Left renal cortex interstitium (tissue), 4 donors: ENCODE measurements at regions not wholly inside any gene's neighbourhood (a gene's known extent, or its start where the extent isn't known, plus 50 kb on each side); places are given as distances from the start of the nearest gene placed in this dataset.

Source experiments
- DNase-seq, 4 donors: peaks; one replicate each; pipeline ENCODE4 v3.0.0-alpha.2; 2013; ENCODE audit warnings: low read depth in 4 of 4, low spot score in 2 of 4, missing footprints in 1 of 4

DNA sequence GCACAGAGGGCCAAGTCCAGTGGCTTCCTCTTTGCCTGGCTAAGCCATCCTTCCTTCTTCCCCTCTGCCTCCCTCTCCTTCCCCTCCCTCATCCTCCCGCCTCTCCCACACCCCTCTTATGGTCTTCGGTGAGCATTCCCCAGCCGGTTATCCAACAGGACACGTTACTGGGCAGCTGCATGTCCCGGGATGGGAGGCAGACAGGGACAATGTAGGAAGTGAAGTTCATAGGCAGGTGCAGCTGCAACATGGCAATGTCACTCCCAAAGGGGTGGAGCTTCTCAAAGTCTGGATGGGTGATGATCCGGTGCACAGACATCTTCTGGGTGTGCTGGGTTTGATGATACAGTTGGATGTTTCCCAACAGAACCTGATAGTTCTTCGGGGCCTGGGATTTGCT lies 71.4 kb upstream of the SPTLC1 start:
- DNase-seq, result no peak

DNA sequence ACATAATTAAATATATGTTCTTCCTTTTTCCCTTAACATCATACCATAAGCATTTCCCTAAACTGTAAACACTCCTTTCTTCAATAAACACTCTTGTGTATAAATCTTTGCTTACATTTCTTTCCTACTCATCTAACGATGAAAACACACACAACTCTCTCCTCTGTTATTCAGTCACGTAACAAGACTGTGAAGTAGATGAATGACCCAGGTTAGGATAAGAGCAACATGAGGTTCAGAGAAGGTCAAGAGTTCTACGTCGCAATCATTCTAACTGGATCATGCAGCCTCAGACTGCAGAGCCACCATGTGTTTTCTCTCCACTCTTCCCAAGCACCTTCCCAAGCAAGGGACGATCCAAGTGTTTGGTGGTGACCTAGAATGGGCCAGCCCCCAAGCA lies 70.5 kb upstream of the SPTLC1 start:
- no peak for DNase-seq

DNA sequence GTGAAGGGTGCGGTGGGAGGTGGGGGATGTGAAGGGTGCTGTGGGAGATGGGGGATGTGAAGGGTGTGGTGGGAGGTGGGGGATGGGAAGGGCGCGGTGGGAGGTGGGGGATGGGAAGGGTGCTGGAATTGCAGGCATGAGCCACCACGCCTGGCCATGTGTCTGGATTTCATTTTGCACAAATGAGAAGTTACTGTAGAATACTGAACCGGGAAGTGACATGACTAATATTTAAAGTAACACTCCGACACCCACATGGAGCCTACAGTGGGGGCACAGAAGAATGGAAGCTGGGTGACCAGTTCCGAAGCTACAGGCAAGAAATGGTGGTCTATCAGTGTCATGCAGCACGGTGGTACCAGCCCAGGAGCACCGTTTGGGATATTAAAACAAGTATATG lies 69.9 kb upstream of the SPTLC1 start:
- no peak for DNase-seq

DNA sequence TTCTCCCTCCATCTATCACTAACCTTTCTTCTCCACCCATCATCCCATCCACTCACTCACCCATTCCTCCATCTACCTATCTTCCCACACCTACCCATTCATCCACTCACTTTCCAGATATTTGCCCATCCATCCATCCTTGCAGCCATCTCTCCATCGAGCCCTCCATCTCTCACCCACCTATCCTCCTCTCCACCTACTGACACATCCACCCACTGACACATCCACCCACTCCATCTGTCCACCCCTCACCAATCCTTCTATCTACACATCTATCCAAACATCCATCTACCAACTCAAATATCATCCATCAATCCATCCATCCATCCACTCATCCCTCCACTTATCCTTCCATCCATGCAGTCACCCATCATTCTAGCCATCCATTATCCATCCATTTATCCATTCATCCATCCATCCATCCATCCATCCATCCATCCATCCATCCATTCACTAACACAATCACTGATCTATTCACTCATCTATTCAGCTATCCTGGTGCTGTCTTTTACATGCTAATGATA lies 68.9 kb upstream of the SPTLC1 start:
- no peak for DNase-seq

DNA sequence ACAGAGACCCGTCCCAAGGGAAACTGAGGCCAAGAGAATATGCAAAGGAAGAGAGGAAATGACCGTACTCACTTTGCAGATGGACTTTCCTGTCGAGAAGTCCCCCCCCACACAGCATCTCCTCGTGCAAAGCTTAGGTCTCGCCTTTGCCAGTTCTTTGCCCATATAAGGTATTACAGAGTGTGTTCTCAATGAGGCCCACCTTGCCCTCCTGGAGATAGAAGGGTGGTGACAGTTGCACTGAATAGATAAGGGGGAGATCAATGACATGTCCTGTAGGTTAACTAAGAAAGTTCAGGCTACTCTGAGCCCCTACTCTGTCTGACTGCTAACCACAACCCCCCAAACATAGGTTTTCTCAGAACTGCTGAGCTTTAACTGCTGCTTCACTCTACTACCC lies 68.2 kb upstream of the SPTLC1 start:
- DNase-seq, result no peak

DNA sequence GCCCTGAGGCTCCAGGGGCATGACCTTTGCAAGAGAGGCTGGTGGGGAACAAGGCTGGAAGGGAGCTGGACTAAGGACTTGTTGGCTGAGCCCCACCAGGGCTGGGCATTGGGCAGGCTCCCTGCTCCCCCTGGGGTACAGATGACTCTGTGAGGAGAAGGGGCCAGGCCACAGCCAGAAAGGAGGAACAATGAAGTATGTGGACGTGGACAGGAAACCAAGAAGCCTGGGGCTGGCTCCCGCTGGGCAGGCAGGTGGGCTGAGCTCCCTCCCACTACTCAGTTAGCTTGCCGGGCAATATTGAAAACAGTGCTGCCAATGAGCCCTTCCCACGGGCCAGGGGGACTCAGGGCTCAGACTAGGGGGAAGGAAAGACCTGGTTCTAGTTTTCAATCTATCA lies 66.1 kb upstream of the SPTLC1 start:
- DNase-seq, result no peak

DNA sequence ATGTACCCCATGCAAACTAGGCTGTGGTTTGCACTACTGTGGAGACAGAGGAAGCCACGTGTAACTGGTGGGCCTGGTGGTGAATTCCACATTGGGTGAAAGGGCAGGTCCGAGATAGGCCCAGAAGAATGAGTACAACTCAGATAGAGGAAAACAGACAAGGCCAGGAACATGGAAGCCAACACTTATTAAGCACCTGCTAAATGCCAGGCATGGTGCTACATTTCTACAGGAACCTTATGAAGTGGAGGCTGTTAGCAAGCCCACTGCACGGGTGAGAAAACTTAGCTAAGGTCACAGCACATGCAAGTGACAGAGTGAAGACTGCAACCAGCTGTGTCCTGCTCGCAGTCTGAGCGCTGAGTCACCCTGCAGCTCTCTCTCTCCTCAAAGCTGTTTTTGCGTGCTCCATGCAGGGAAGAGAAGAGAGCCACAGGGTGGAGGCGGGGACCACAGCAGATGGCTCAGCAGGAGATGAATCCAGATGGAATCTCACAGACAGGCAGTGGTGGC lies 65.5 kb upstream of the SPTLC1 start:
- DNase-seq, result peak in 2 of 4 donors; percentile 6 to 10

DNA sequence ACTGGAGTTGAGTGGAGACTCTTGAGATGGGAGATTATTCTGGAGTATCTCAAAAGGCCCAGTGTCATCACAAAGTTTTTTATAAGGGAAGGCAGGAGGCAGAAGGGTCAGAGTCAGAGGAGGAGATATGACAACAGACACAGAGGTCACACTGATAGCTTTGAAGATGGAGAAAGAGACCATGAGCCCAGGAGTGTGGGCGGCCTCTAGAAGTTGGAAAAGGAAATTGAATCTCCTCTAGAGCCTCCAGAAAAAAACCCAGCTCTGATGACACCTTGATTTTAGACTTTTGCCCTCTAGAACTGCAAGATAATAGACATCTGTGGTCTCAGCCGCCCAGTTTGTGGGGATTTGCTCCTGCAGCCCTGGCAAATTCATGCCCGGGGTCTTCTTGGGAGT lies 64.8 kb upstream of the SPTLC1 start:
- no peak for DNase-seq

DNA sequence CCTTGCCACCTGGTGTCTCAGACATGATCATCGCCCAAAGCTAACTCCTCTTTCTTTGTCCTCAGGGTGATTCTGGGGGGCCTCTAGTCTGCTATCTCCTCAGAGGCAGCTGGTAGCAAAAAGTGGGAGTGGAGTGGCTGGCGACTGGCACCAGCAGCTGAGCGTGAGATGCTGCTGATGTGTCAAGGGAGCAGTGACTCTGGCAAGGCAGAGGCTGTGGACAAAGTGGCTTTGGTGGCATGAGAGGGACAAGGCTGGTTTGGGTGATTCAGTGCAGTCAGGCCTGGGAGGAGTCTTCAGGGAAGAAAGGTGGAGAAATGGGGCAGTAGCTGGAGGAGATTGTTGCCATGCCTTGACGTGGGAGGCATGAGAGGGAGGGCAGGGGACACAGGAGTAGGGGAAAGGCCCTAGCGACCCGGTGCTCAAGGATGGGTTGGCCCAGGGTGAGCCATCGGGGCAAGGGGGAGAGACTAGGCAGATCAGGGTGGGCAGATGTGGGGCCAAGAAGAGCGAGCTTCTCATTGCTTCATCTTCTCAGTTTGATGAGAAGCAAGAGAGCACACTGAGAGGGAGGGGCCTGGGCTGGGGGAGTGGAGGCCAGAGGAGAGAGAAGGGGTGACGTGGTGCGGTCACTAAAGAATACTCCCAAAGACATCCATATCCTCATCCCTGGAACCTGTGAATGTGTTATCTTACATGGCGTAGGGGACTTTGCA lies 64.2 kb upstream of the SPTLC1 start:
- no peak for DNase-seq

DNA sequence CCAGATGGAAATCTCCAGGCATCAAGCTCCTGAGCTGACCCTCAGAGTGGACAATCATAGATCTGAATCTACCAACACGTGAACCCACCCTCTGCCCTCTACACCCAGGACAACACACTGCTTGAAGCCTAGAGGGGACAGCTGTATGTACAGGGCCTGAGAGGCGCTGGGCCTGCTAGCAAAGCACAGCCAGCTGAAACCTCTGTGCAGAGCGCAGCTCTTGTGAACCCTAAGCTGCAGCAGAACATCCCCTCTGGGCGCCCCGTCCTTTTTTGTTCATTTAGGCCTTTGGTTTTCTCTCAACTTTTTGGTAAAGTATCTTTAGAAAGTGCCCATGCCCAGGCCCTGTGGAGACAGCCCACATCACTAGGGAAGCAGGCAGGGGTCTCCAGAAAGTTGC lies 62.4 kb upstream of the SPTLC1 start:
- DNase-seq, result no peak

DNA sequence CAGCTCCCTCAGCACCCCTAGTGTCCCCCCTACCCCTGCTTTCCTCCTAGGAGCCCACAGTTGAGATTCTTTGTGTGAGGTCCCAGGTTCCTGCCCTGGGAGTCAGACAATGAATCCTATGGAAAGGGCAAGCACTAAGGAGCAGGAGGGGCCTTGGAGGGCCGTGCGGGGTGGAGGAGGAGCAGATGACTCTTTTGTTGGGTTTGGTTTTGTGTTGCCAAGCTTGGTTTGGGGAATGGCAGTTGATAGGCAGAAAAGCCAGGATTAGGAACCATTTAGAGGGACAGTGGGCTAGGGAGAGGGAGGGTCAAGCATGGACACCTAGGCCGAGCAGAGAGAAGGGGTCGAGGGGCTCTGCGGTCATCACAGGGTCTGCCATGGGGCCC lies 61.6 kb upstream of the SPTLC1 start:
- DNase-seq, result no peak

DNA sequence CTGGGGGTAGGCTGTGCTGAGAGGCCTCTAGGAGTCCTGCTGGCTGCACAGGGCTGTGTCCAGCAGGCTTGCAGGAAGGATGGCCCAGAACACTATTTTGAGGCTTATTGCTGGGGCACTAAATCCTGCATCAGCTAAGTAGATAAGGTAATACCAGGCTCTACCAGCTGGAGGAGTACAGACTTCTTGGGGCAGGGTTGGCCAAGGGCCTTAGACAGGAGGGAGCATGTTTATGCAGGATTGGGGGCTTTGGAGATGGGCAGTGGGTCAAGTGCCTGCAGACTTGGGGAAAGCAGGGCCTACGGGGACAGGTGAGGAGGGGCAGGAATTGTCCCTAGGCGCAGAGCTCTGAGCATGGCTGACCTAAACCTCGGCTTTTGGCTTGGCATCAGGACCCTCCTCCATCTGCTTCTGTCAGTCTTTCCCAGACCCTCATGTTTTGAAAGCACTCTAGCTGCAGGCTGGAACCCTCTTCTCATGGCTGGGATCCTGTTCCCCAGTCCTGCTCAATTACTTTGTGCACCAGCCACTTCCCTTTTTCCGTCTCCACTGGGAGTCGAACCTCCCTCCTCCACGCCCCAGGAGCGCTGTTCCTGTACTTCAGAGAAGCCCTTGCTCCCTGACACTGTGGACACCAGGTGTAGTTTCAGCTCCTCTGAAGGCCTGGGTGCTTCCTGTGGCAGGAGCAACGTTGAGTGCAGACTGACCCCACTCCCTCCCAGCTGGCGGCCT lies 61.0 kb upstream of the SPTLC1 start:
- DNase-seq, result no peak

DNA sequence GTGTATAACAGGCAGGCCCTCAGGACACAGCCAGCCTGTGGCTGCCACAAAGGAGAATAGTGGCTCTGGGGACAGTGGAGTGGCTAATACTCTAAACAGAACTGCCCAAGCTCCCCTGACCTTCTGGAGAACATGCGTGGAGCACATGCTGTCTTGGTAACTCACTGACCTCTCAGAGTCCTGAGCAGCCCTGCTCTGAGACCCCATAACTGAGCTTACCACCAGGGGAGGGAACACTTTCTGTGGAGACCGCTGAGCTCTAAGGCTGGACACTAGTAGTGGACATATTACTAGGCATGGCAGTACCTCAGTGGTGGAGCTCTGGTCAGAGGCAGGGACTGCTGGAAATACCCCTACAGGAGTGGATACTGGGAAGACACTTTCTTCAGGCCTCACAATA lies 60.2 kb upstream of the SPTLC1 start:
- DNase-seq, result no peak

DNA sequence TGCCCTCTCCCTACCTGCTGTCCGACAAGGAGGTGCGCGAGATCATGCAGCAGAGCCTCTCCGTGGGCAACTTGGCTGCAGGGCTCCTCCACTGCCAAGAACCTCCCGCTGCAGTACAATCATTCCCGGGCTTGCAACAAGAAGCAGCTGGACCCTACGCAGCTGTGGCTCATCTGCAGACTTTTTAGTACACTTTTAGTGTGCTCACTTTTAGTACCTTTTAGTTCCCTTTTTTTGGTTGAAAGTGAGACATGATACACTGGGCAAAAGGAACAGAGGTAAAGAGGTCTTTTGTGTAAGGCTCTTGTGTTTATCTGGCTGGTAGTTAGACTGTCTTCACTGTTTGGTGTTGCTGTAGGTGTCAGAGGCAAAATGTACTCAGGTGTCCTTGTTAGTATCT lies 58.1 kb upstream of the SPTLC1 start:
- DNase-seq, result no peak

DNA sequence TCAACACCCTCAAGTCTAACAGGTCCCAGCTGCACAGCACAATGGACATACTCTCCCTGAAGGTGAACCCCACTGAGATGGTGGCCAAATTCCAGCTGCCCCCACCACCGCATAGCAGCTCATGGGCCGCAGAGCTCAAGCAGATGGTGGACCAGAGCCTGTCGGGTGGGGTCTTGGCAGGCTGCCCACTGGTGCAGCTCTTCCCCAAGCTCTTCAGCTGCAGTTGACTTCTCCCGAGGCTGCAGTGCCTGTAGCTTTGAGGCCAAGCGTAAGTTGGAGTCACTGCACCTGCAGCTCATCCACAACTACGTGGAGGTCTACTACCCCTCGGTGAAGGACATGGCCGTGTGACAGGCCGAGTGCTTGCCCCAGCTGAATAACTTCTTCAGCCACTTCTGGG lies 56.6 kb upstream of the SPTLC1 start:
- DNase-seq, result no peak

DNA sequence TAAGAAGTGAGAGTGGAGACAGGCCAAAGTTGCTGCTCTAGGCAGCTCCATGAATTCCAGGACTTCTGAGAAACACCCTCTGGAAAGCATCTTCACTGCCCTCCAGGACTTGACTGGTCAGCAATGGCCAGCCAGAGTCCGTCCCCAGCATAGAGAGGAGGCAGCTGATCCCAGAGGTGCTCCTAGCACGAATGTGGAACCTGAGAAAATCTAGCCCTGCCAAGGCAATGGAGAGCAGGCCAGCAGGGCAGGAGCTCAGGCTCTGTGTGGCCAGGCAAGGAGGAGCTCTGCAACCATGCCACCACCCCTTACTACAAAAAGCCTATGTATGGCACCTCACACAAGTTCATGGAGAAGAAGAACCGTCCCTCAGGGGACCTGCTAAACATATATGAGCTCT lies 56.1 kb upstream of the SPTLC1 start:
- DNase-seq, result no peak

DNA sequence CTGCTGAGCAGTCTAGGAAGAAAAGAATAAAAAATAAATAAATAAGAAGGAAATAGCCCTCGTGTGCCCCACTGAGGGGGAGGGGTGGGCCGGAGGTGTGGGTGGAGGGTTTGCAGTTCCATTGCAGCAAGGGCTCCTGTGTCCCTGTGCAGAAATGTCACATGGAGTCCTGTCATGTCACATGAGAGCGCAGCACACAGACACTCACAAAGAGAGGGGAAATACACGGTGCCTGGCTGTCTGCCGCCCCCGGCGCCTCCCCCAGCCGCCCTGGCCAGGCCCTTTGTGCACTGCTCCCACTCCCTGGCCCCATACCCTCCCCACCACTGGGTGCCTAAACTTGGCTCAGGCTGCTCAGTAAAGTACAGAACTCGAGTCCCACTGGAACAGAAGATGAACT lies 55.6 kb upstream of the SPTLC1 start:
- DNase-seq, result no peak

DNA sequence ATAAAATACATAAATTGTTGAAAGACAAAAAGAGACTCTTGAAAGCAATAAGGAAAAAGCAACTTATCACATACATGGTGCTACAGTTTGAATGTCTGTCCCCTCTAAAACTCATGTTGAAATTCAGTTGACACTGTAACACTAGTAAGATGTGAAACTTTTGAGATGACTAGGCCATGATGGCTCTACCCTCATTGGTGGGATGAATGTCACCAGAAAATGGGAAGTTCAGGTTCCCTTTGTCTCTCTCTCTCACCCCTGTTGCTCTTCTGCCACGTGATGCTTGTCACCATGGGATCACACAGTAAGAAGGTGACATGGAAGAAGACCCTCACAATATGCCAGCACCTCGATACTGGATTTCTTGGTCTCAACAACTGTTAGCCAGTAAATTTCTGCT lies 50.3 kb upstream of the SPTLC1 start:
- DNase-seq, result no peak
